Renal cortical epithelial cell (primary cell): ENCODE measurements at regions not wholly inside any gene's neighbourhood (a gene's known extent, or its start where the extent isn't known, plus 50 kb on each side); places are given as distances from the start of the nearest gene placed in this dataset.
"Not testable (repeated sequence)": the region's sequence is repeated elsewhere in the genome, so short reads cannot be mapped to it uniquely, and the experiment has no call there.

ENCODE experiments used
- DNase-seq: peaks from one replicate; pipeline ENCODE4 v3.0.0-alpha.2; 2011; ENCODE audit warnings: low read depth

- DNase-seq: no peak
These were observed 116.1 kb downstream of the CYP26B1 start for GRCh38 chr2:72031346-72032110.

DNA sequence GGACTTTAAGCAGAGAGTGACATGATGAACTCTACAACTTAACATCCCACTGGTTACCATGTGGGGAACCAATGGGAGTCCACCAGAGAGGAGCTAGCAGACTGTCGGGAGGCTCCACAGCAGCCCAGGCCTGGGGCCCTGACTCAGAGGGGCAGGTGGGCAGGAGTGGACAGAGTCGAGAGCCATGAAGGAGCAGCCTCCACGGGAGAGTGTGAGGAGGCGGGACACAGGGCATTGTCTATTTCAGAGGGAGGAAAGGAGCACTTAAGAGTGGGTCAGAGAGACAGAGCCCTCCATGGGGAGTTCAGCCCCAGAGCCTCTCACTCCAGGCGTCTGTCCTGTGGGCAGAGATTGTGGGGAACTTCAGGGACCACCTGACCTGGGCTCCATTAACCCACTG lies 118.7 kb downstream of the CYP26B1 start:
- DNase-seq: no peak

DNA sequence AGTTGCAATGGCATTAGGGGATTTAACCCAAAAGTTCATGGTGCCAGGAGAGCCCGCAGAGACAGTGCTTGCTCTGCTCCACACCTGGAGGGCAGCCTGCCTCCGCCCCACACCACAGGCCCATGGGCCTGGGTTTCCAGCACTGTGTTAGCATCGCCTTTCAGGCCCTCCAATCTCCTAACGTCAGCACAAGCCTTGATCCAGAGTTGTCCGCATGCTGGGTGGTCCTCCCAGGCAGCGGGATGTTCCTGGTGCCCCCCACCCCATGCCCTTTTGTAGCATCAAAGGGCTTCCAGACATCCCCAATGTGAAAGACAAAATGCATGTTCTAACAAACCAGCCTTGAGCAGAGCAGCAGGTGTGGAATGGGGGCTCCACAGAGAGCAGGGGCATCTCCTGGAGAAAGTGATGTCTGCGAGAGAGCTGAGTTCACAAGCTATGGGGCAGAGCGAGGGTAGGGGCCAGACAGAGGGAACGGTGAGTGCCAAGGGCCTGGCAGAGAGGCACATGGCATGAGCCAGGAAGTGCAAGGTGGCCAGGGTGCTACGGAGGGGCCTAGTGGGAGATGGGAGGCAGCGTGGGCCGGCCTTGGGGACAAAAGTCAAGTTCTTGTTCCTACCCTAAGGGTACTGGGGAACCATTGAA lies 119.2 kb downstream of the CYP26B1 start:
- DNase-seq: no peak

DNA sequence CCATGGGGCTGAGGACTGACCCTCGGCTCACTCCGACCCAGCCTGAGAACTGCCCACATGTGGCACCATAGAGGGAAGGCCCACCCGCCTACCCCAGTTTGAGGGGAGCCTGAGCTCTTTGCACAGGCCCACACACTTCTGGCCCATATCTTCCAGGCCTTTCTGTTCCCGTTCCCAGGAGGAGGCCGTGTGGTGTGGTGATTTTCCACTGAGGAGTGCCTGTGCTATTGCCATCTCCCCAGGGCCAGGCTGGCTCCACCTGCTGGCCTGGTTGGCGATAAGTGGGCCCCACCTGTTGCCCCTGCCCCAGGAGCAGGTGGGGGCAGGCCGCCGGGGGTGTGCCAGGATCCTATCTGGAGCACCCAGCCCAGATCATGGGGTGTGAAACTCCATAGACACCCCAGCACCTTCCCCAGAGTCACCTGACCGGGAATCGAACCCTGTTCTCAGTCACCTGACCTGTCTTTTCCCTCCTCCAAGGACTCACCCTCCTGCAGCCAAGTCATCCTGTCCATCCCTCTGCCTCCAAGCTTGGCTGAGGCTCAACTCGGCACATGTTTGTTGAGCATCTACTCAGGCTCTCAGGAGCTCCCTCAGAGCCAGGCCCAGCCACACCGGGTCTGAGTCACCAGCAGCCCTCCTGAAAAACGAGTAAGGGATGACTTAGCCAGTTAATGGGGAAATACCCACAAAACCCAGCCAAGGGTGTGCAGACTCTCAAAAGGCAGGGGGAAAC lies 120.1 kb downstream of the CYP26B1 start:
- no peak for DNase-seq

DNA sequence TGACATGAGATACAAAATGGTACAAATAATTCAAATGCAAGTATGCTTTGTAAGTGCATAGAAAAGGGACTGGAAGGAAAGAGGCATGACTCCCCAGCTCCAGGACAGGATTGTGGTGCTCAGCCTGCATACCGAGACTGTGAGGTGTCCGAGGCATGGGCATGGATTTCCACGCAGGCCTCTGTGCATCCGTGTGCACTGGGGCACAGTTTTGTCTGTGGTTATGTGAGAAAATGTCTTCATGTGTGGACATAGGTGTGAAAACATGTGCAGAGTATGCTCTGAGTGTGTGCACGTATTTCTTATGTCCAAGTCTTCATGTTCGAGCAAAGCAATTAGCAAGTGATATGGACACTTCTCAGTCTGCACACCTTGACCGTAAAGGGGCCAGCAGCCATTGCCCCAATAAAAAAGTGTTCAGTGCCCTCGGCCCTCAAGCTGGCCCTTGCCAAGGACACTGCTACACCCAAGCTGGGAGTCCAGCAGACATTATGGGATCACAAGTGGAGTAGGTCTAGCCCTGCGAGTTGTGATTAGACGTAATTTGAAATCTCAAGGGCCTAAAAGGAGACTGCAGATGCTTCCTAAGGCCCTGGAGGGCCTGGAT lies 120.7 kb downstream of the CYP26B1 start:
- DNase-seq: no peak

DNA sequence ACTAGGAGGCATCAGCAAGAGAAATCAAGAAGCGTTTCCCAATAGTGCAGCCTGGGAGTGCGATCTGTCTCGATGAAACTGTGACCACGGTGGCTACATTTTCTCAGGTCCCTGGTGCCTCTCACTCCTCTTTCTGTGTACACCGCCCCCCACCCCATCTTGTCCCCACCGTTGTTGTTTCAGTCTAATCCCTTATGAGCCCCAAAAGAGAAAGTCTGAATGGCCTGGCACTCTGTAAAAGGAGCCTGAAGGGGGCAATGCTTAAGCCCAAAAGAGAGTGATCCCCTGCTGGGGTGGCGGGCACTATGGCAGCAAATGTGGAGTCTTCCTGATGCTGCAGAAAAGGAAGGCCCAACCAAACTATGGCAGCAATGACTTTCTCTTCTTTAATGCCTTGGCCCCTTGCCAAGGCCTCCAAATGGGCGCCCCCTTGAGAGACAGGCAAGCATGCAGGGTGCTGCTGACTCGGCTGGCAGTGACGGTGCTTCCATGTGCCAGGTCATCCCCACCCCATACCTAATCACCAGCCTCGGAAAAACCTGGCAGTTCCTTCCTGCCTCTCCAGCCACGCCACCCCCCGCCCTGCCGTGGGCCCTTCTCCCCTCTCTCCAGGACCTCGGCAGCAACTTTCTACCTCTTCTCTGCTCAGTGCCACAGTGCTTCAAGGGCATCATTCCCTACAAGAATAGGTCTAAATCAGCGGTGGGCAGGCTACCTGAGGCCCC lies 123.0 kb downstream of the CYP26B1 start:
- DNase-seq: no peak

GRCh38 chr2:72023678-72024390 lies 123.8 kb downstream of the CYP26B1 start:
- no peak for DNase-seq

- DNase-seq: not testable (repeated sequence)
These were observed 126.3 kb downstream of the CYP26B1 start for GRCh38 chr2:72021371-72021770.

- no peak for DNase-seq
These were observed 132.4 kb downstream of the CYP26B1 start for GRCh38 chr2:72015266-72015665.

- no peak for DNase-seq
These were observed 132.8 kb downstream of the CYP26B1 start for GRCh38 chr2:72014831-72015230.

GRCh38 chr2:72013726-72014125 lies 133.9 kb downstream of the CYP26B1 start:
- DNase-seq: no peak

DNA sequence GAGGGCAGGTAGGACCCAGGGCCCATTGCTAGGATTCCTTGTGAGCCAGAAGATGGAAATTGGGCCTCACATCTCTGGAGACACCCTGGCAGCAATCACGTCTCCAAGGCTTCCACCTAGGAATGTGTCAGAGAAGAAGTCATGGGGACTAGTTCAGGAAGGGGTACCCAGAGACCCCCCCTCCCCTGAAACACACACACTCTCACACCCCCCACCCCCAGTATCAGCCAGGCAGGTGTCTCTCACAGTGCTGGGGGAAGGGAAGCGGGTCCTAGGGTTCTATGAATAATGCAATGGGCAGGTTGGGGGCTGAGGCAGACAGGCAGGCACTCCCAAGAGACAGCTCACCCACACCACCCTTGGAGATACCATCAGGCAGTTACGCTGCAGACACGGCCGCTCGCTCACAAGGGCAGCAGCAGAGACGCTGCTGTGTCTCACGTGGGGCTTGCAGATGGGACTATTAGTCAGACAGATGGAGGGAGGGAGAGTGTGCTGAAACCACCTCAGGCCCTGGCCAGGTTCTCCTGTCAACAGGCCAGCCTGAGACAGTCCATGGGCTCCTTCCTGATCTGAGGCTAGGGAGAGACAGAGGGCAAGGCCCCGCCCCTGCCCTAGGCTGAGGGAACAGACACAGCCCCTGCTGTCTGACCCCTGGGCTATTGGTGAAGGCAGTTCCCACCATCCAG lies 134.6 kb downstream of the CYP26B1 start:
- DNase-seq: no peak

GRCh38 chr2:72011791-72012190 lies 135.9 kb downstream of the CYP26B1 start:
- no peak for DNase-seq

- no peak for DNase-seq
These were observed 136.3 kb downstream of the CYP26B1 start for GRCh38 chr2:72011370-72011689.

DNA sequence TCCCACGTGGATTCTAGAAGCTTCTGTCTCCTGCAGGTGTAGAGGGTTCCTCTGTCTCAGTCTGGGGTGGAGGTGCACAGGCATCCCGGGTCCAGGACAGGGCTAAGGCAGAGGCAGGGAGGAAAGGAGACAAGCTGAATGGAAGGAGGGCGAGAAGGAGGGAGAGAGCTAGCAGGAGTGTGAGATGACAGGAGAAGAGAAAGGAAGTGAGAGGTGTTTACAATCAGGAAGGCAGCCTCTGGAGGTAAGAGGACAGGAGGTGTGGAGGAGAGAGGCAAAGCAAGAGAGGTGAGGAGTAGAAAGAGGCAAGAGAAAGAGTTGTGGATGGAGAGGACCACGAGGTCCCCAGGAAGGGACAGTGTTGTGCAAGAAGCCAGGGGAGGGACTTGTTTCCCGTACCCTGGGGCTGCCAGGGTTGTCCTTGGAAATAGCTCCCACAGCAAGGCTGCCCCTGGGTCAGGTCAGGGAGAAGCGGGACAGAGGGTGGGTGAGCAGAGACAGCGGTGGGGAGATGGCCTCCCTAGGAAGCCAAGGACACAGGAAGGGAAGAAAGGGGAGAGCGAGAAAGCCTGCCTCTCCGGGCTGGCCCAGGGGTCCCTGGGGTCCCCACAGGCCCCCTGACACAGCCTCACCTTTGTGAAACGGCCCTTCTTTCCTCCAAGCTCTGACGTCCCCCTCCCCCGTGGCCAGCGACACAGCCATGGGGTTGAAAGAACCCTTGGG lies 136.9 kb downstream of the CYP26B1 start:
- no peak for DNase-seq

GRCh38 chr2:72008608-72009007 lies 139.1 kb downstream of the CYP26B1 start:
- DNase-seq: no peak

DNA sequence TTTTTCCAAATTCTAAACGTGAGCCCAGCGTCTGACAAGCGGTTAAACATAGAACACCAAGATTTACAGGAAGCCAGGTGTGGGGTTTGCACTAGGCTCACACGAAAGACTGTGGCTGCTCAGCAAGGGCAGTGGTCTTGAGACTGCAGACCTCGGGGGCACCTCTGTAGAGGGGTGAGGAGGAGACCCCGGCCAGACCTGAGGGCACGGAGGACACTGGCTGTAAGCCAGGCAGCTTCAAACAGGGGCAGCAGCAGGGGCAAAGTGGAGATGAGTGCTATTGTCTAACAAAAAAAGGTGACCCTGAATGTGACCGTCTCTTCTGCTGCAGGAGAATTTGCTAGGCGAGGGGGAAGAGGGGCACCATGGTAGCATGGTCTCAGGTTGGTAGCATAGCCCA lies 140.3 kb downstream of the CYP26B1 start:
- DNase-seq: no peak

DNA sequence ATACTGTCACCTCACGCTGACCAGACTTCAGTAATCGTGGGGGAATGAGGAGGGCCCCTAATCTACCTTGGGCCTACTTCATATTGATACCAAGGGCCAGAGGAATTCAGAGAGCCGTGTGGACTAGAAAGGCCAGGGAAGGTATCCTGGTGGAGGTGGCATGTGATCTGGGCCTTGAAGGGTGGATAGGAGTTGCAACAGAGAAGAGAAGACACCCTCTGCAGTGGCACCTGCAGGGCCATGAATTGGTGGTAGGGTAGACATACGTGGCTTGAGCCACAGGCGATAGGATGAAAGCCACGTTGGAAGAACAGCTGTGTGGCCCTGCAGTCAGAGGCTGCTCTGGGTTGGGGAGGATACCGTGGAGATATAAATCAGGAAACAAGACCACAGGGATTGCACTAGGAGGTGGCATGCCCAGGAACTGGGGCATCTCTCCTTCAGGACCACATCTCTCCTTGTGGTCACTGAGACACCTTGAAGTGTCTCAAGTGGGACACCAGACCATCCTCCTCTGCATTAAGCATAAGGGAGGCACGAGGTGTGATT lies 141.4 kb downstream of the CYP26B1 start:
- no peak for DNase-seq

DNA sequence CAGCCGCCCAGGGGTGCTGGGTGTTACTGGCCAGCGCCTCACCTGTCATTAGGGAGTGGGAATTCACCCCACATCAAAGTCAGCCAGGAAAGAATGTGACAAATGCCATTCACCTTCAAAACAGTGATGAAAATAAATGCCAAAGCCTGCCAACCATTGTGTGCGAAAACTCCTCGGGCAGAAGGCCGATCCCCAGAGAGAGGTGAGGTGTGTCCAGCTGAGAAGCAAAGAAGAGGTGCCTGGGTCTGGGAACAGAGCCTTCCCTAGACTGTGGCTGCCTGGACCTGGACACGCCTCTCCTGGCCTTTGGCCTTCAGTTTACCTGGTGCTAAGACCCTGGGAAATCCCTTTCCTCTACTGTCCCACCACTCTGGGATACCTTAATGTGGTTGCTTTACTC lies 142.7 kb downstream of the CYP26B1 start:
- no peak for DNase-seq
